ENCODE measurements at regions not wholly inside any gene's neighbourhood (a gene's known extent, or its start where the extent isn't known, plus 50 kb on each side); places are given as distances from the start of the nearest gene placed in this dataset.
"Not testable (repeated sequence)": the region's sequence is repeated elsewhere in the genome, so short reads cannot be mapped to it uniquely, and the experiment has no call there.

DNA sequence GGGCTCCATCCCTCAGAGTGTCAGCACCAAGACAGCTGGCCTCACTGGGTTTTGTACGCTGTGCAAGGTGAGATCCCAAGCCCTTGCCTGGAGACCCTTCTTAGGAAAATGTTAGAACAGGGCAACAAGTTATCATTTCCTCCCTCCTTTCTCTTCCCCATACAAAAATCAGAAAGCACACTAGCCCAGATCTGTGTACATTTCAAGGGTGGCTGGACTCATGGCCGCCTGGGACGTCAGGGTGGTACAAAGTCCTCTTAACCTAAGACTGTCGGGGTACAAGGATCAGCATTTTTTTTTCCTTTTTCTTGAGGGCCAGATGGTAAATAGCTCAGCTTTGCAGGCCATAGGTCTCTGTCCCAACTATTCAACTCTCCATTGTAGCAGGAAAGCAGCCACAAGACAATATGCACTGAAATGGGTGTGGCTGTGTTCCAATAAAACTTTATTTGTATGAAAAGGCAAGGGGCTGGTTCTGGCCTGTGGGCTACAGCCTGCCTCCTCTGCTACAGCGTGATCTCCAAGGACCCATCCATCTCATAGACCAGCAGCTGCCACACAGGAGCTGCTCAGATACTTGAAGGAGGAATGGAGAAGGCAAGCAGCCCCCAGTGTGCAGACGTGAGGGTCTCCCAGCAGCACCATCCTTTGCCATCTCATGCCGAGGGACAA, 68.7 kb downstream of the ART5 start:
- TF ChIP-seq POLR2A (IDR thresholded peaks at IDR 0.05), result not testable (repeated sequence)
- TF ChIP-seq, protein P1, sequence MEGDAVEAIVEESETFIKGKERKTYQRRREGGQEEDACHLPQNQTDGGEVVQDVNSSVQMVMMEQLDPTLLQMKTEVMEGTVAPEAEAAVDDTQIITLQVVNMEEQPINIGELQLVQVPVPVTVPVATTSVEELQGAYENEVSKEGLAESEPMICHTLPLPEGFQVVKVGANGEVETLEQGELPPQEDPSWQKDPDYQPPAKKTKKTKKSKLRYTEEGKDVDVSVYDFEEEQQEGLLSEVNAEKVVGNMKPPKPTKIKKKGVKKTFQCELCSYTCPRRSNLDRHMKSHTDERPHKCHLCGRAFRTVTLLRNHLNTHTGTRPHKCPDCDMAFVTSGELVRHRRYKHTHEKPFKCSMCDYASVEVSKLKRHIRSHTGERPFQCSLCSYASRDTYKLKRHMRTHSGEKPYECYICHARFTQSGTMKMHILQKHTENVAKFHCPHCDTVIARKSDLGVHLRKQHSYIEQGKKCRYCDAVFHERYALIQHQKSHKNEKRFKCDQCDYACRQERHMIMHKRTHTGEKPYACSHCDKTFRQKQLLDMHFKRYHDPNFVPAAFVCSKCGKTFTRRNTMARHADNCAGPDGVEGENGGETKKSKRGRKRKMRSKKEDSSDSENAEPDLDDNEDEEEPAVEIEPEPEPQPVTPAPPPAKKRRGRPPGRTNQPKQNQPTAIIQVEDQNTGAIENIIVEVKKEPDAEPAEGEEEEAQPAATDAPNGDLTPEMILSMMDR (IDR thresholded peaks at IDR 0.05), result not testable (repeated sequence)
